ENCODE measurements at regions not wholly inside any gene's neighbourhood (a gene's known extent, or its start where the extent isn't known, plus 50 kb on each side); places are given as distances from the start of the nearest gene placed in this dataset.
A peak's percentile ranks its signal among the peaks of the same experiment; 100 is the strongest.

GRCh38 chr13:40318366-40318765, 348.1 kb downstream of the FOXO1 start:
- WGBS, 2 donors = 39 to 52% methylated on average over 2 of the region's 2 CpGs

GRCh38 chr13:40319699-40320579, 346.5 kb downstream of the FOXO1 start:
- DNase-seq = no peak
- intact Hi-C loops (cut with DNase I; ENCODE audit: low total_unique reads) = no loop called here
- TF ChIP-seq CTCF (IDR thresholded peaks at IDR 0.05) = no peak
- TF ChIP-seq POLR2A (IDR thresholded peaks at IDR 0.05) = no peak
- WGBS, 2 donors = 61 to 77% methylated on average over 3 of the region's 3 CpGs
- Histone ChIP-seq H3K4me3 (no peak overlapping the region), H3K27ac (no peak overlapping the region), H3K36me3 (ENCODE audit: low read depth, missing control alignments) (no peaks in the 10 kb centered on the region), H3K27me3 (no peaks in the 10 kb centered on the region), H3K4me1 (peaks cover 5% of the 10 kb centered on the region), H3K9me3 (no peaks in the 10 kb centered on the region)

More at GRCh38 chr13:40318366-40318765, 348.1 kb downstream of the FOXO1 start:
- Histone ChIP-seq H3K36me3 (ENCODE audit: low read depth, missing control alignments) (no peaks in the 10 kb centered on the region), H3K4me3 (no peak overlapping the region), H3K4me1 (peaks cover 5% of the 10 kb centered on the region), H3K27ac (no peak overlapping the region), H3K9me3 (no peaks in the 10 kb centered on the region), H3K27me3 (no peaks in the 10 kb centered on the region)
- TF ChIP-seq POLR2A (IDR thresholded peaks at IDR 0.05) (no peak), CTCF (IDR thresholded peaks at IDR 0.05) (no peak)
- peak; percentile 68 for DNase-seq
- intact Hi-C loops (cut with DNase I; ENCODE audit: low total_unique reads) = no loop called here

- no peaks in the 10 kb centered on the region for H3K36me3 ChIP-seq (ENCODE audit: low read depth, missing control alignments)
- no peaks in the 10 kb centered on the region for H3K9me3 ChIP-seq
- H3K4me1 ChIP-seq = no peaks in the 10 kb centered on the region
- TF ChIP-seq CTCF (IDR thresholded peaks at IDR 0.05) = no peak
- no peak for TF ChIP-seq POLR2A (IDR thresholded peaks at IDR 0.05)
- H3K27me3 ChIP-seq = no peaks in the 10 kb centered on the region
- no peak for DNase-seq
- no peak overlapping the region for H3K4me3 ChIP-seq
- intact Hi-C loops (cut with DNase I; ENCODE audit: low total_unique reads) = no loop called here
- no peak overlapping the region for H3K27ac ChIP-seq
These were observed 338.4 kb downstream of the FOXO1 start for GRCh38 chr13:40328091-40328490.

GRCh38 chr13:40329781-40330485, 336.5 kb downstream of the FOXO1 start:
- intact Hi-C loops (cut with DNase I; ENCODE audit: low total_unique reads) = no loop called here
- Histone ChIP-seq H3K4me1 (no peaks in the 10 kb centered on the region), H3K27ac (no peak overlapping the region), H3K36me3 (ENCODE audit: low read depth, missing control alignments) (no peaks in the 10 kb centered on the region), H3K27me3 (no peaks in the 10 kb centered on the region), H3K4me3 (no peak overlapping the region), H3K9me3 (no peaks in the 10 kb centered on the region)
- 87 to 95% methylated on average over 4 of the region's 4 CpGs for WGBS, 2 donors
- no peak for DNase-seq
- no peak for TF ChIP-seq POLR2A (IDR thresholded peaks at IDR 0.05)
- no peak for TF ChIP-seq CTCF (IDR thresholded peaks at IDR 0.05)
